HCT116 (cell line): ENCODE measurements at regions not wholly inside any gene's neighbourhood (a gene's known extent, or its start where the extent isn't known, plus 50 kb on each side); places are given as distances from the start of the nearest gene placed in this dataset.

ENCODE experiments used
- CEBPB ChIP-seq: IDR thresholded peaks from 2 replicates; pipeline ENCODE4 v1.6.1; 2012; ENCODE audit warnings: low read depth
- JUND ChIP-seq: IDR thresholded peaks from 2 replicates; pipeline ENCODE4 v1.6.1; 2012
- POLR2A ChIP-seq: IDR thresholded peaks from 2 replicates; pipeline ENCODE4 v1.7.0; 2011; ENCODE audit warnings: borderline replicate concordance; ENCODE audit not compliant: insufficient read depth, insufficient read length; ENCODE audit errors: extremely low read depth
- POLR2AphosphoS5 ChIP-seq: IDR thresholded peaks from 2 replicates; pipeline ENCODE4 v1.6.1; 2011; ENCODE audit warnings: mild to moderate bottlenecking, low read depth, low read length, moderate library complexity
- SP1 ChIP-seq: IDR thresholded peaks from 2 replicates; pipeline ENCODE4 v1.6.1; 2012; ENCODE audit warnings: low read depth
- SRF ChIP-seq: IDR thresholded peaks from 2 replicates; pipeline ENCODE4 v1.6.1; 2012; ENCODE audit warnings: low read depth
- TF ChIP-seq, protein P1 (sequence below): IDR thresholded peaks from 2 replicates; pipeline ENCODE4 v1.6.1; 2012; ENCODE audit warnings: low read depth
- TF ChIP-seq, protein P2 (sequence below), 3 experiments: fragments of 200-600 bp in 1 of 3; sonication (generic) in 1 of 3; IDR thresholded peaks in 2 of 3; conservative IDR thresholded peaks in 1 of 3; 2 replicates each; pipeline ENCODE4 v1.5.1; 2012 to 2017; ENCODE audit warnings: low read depth in 2 of 3, low read length in 2 of 3, antibody characterized with exemption in 1 of 3, borderline replicate concordance in 1 of 3, control low read depth in 1 of 3, mild to moderate bottlenecking in 1 of 3, mixed read lengths in 1 of 3, mixed run types in 1 of 3, moderate library complexity in 1 of 3; ENCODE audit not compliant: insufficient read depth in 1 of 3
- TF ChIP-seq, protein P3 (sequence below): IDR thresholded peaks from 2 replicates; pipeline ENCODE4 v1.6.1; 2012

DNA sequence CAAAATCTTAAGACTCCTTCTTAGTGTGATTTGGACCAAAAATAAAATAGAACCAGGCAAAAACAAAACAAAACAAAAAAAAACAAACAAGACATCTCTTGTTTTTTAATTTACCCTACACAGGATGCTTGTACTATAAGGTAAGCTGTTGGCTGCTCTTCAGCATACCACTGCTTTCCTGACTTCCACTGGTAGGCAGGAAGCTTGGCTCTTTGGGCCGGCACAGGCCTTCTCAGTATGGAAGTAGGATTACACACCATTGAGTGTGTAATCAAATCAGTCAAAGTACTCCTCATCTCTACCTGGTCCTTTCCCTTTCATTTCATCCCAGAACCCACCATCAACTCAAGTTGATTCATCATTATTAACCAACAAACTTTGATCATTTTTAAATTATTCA, 61.9 kb upstream of the RGS1 start:
- TF ChIP-seq, protein P1, sequence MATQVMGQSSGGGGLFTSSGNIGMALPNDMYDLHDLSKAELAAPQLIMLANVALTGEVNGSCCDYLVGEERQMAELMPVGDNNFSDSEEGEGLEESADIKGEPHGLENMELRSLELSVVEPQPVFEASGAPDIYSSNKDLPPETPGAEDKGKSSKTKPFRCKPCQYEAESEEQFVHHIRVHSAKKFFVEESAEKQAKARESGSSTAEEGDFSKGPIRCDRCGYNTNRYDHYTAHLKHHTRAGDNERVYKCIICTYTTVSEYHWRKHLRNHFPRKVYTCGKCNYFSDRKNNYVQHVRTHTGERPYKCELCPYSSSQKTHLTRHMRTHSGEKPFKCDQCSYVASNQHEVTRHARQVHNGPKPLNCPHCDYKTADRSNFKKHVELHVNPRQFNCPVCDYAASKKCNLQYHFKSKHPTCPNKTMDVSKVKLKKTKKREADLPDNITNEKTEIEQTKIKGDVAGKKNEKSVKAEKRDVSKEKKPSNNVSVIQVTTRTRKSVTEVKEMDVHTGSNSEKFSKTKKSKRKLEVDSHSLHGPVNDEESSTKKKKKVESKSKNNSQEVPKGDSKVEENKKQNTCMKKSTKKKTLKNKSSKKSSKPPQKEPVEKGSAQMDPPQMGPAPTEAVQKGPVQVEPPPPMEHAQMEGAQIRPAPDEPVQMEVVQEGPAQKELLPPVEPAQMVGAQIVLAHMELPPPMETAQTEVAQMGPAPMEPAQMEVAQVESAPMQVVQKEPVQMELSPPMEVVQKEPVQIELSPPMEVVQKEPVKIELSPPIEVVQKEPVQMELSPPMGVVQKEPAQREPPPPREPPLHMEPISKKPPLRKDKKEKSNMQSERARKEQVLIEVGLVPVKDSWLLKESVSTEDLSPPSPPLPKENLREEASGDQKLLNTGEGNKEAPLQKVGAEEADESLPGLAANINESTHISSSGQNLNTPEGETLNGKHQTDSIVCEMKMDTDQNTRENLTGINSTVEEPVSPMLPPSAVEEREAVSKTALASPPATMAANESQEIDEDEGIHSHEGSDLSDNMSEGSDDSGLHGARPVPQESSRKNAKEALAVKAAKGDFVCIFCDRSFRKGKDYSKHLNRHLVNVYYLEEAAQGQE, result no peak
- TF ChIP-seq, protein P2, sequence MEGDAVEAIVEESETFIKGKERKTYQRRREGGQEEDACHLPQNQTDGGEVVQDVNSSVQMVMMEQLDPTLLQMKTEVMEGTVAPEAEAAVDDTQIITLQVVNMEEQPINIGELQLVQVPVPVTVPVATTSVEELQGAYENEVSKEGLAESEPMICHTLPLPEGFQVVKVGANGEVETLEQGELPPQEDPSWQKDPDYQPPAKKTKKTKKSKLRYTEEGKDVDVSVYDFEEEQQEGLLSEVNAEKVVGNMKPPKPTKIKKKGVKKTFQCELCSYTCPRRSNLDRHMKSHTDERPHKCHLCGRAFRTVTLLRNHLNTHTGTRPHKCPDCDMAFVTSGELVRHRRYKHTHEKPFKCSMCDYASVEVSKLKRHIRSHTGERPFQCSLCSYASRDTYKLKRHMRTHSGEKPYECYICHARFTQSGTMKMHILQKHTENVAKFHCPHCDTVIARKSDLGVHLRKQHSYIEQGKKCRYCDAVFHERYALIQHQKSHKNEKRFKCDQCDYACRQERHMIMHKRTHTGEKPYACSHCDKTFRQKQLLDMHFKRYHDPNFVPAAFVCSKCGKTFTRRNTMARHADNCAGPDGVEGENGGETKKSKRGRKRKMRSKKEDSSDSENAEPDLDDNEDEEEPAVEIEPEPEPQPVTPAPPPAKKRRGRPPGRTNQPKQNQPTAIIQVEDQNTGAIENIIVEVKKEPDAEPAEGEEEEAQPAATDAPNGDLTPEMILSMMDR (IDR thresholded peaks at IDR 0.05 in 2 of 3, conservative IDR thresholded peaks at IDR 0.05 in 1 of 3; ENCODE audit: borderline replicate concordance in 1 of 3, insufficient read depth in 1 of 3, low read depth in 2 of 3, low read length in 2 of 3), result no peak
- no peak for TF ChIP-seq SRF
- no peak for TF ChIP-seq CEBPB
- TF ChIP-seq, protein P3, sequence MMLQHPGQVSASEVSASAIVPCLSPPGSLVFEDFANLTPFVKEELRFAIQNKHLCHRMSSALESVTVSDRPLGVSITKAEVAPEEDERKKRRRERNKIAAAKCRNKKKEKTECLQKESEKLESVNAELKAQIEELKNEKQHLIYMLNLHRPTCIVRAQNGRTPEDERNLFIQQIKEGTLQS, result no peak
- no peak for TF ChIP-seq POLR2AphosphoS5
- TF ChIP-seq SP1, result no peak
- no peak for TF ChIP-seq POLR2A
- TF ChIP-seq JUND, result no peak
